Thoracic aorta (tissue), 2 donors: ENCODE measurements at regions not wholly inside any gene's neighbourhood (a gene's known extent, or its start where the extent isn't known, plus 50 kb on each side); places are given as distances from the start of the nearest gene placed in this dataset.

ENCODE experiments used
- ATAC-seq: fragments of 150-250 bp; one replicate; pipeline ENCODE4 v1.8.0; 2017; ENCODE audit warnings: low read depth; ENCODE audit not compliant: insufficient number of reproducible peaks, low FRiP score
- DNase-seq: peaks from one replicate; pipeline ENCODE4 v3.0.0-alpha.2; 2020; ENCODE audit warnings: low spot score
- H3K27ac ChIP-seq, 2 donors: fragments of 200-600 bp; sonication (generic); 1 replicate in 1 of 2; 2 replicates in 1 of 2; pipeline ENCODE4 v1.5.1; 2016; ENCODE audit warnings: mild to moderate bottlenecking in 2 of 2, moderate library complexity in 2 of 2
- H3K27me3 ChIP-seq: fragments of 200-600 bp; sonication (generic); replicated peaks from 2 replicates; pipeline ENCODE4 v1.6.0; 2016; ENCODE audit warnings: mild to moderate bottlenecking; ENCODE audit not compliant: insufficient read depth
- H3K36me3 ChIP-seq: fragments of 200-600 bp; sonication (generic); one replicate; pipeline ENCODE4 v1.5.1; 2016
- H3K4me1 ChIP-seq, 2 donors: fragments of 200-600 bp; sonication (generic); 1 replicate in 1 of 2; 2 replicates in 1 of 2; pipeline versions ENCODE4 v1.5.1 to v1.6.0; 2016; ENCODE audit warnings: low read depth in 2 of 2, mild to moderate bottlenecking in 1 of 2; ENCODE audit not compliant: control insufficient read depth in 1 of 2
- H3K4me3 ChIP-seq: fragments of 200-600 bp; sonication (generic); 2 replicates; pipeline ENCODE4 v1.5.1; 2016; ENCODE audit warnings: mild to moderate bottlenecking
- H3K9me3 ChIP-seq: fragments of 200-600 bp; sonication (generic); 2 replicates; pipeline ENCODE4 v1.5.1; 2016
- TF ChIP-seq, protein P1 (sequence below): fragments of 200-600 bp; sonication (generic); IDR thresholded peaks from one replicate; pipeline ENCODE4 v1.5.1; 2019; ENCODE audit warnings: antibody characterized with exemption

DNA sequence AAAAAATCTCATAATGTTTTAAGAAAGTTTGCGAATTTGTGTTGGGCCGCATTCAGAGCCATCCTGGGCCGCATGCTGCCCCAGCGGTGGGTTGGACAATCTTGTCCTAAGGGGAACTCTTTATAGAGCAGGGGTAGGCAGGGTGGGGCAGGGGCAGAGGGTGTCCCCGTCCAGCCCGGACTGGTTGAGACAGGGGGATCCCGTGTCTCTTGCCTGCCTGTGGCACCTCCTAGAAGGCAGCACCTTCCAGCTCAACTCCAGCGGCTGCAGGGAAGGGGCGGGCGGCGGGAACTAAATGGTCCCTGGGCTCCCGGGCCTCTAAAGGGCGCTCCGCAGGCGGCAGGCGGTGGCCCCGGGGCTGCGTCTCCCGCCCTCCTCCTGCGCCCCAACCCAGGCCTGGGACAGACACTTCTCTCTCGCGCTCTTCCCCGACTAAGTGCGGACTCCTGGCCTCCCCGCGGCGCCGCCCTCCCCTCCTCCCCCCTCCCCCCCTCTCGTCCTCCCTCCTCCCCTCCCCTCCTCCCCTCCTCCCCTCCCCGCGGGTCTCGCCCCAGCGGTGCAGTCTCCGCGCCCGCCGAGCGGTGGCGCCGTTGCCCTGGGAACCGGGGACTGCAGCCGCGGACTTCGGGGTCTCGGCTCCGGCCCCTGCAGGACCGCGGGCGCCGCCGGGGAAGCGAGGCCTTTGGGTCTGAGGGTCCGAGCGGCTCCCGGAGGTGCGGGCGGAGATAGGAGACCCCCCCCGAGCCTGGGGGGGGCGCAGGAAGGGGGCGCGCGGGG, 132.6 kb downstream of the MRPL36 start:
- H3K9me3 ChIP-seq, result no peaks in the 10 kb centered on the region
- H3K36me3 ChIP-seq, result no peaks in the 10 kb centered on the region
- ATAC-seq (no peak), DNase-seq (no peak)
- peak overlapping the region; percentile 29 for H3K4me3 ChIP-seq
- no peak overlapping the region for H3K27ac ChIP-seq
- no peaks in the 10 kb centered on the region for H3K27me3 ChIP-seq
- TF ChIP-seq, protein P1, sequence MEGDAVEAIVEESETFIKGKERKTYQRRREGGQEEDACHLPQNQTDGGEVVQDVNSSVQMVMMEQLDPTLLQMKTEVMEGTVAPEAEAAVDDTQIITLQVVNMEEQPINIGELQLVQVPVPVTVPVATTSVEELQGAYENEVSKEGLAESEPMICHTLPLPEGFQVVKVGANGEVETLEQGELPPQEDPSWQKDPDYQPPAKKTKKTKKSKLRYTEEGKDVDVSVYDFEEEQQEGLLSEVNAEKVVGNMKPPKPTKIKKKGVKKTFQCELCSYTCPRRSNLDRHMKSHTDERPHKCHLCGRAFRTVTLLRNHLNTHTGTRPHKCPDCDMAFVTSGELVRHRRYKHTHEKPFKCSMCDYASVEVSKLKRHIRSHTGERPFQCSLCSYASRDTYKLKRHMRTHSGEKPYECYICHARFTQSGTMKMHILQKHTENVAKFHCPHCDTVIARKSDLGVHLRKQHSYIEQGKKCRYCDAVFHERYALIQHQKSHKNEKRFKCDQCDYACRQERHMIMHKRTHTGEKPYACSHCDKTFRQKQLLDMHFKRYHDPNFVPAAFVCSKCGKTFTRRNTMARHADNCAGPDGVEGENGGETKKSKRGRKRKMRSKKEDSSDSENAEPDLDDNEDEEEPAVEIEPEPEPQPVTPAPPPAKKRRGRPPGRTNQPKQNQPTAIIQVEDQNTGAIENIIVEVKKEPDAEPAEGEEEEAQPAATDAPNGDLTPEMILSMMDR, result no peak
- peaks cover 0 to 3% of the 10 kb centered on the region in 2 donors for H3K4me1 ChIP-seq

DNA sequence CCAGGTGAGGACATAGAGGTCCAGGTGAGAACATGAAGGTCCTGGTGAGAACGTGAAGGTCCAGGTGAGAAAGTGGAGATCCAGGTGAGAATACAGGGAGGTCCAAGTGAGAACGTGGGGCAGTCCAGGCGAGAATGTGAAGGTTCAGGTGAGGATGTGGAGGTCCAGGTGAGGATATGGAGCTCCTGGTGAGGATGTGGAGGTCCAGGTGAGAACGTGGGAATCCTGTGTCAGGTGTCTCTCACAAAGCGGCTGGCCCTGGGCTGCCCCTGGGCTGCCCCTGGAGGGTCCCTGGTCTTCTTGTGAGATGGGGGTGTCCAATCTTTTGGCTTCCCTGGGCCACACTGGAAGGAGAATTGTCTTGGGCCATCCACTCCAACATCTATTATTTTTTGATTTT, 133.4 kb downstream of the MRPL36 start:
- H3K36me3 ChIP-seq, result no peaks in the 10 kb centered on the region
- DNase-seq (no peak), ATAC-seq (no peak)
- H3K4me1 ChIP-seq, result peaks cover 0 to 3% of the 10 kb centered on the region in 2 donors
- H3K27ac ChIP-seq, result no peak overlapping the region
- H3K27me3 ChIP-seq, result no peaks in the 10 kb centered on the region
- no peak overlapping the region for H3K4me3 ChIP-seq
- no peaks in the 10 kb centered on the region for H3K9me3 ChIP-seq
- TF ChIP-seq, protein P1, result no peak

DNA sequence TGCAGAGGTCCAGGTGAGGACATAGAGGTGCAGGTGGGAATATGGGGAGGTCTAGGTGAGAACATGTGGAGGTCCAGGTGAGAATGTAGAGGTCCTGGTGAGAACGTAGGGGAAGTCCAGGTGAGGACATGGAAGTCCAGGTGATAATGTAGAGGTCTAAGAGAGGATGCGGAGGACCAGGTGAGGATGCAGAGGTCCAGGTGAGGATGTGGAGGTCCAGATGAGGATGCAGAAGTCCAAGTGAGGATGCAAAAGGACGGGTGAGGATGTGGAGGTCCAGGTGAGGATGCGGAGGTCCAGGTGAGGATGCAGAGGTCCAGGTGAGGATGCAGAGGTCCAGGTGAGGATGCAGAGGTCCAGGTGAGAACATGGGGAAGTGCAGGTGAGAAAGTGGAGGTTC, 133.8 kb downstream of the MRPL36 start:
- no peak overlapping the region for H3K4me3 ChIP-seq
- no peak overlapping the region for H3K27ac ChIP-seq
- ATAC-seq (no peak), DNase-seq (no peak)
- H3K4me1 ChIP-seq, result peaks cover 0 to 3% of the 10 kb centered on the region in 2 donors
- no peaks in the 10 kb centered on the region for H3K9me3 ChIP-seq
- TF ChIP-seq, protein P1, result no peak
- no peaks in the 10 kb centered on the region for H3K27me3 ChIP-seq
- no peaks in the 10 kb centered on the region for H3K36me3 ChIP-seq

DNA sequence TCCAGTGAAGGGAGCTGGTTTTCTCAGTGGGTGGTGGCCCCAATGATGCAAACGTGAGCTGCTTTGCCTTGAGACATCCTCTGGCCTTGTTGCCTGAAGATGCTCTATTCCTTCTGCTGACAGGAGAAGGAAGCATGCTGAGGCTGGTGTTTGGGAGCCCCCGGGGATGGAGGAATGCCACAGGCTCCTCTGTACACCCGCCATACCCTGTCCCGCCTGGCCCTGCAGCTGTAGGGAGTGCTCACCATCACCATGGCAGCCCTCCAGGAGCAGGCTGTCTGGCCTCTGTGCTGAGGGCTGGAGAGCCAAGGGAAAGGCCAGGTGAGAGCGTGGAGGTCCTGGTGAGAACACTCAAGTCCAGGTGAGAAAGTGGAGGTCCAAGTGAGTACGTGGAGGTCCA, 134.4 kb downstream of the MRPL36 start:
- TF ChIP-seq, protein P1, result no peak
- H3K27me3 ChIP-seq, result no peaks in the 10 kb centered on the region
- no peak overlapping the region for H3K4me3 ChIP-seq
- no peaks in the 10 kb centered on the region for H3K36me3 ChIP-seq
- no peak overlapping the region for H3K27ac ChIP-seq
- peaks cover 0 to 3% of the 10 kb centered on the region in 2 donors for H3K4me1 ChIP-seq
- no peaks in the 10 kb centered on the region for H3K9me3 ChIP-seq
- ATAC-seq, result no peak
- DNase-seq, result no peak

DNA sequence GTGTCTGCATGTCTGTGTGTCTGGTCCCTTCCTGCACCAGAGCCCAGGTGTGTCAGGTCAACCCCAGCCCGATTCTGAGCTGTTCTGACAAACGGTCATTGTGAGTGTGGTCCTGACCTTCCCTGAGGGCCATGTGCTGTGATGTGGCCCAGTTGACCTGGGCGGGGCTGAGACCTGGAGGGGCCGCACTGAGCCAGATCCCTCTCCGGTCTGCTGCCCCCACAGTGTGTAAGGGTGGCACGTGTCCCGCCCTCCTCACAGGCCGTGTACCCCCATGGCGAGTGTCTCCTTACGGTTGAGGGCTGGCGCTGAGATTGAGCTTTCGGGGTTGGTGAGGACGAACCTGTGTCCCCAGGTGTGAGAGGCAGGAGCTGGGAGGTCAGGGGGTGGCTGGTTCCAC, 136.5 kb downstream of the MRPL36 start:
- Histone ChIP-seq H3K4me1 (peaks cover 0 to 3% of the 10 kb centered on the region in 2 donors), H3K9me3 (no peaks in the 10 kb centered on the region), H3K27ac (no peak overlapping the region), H3K27me3 (no peaks in the 10 kb centered on the region), H3K36me3 (no peaks in the 10 kb centered on the region), H3K4me3 (no peak overlapping the region)
- DNase-seq (no peak), ATAC-seq (no peak)
- TF ChIP-seq, protein P1, result no peak
